Neural cell (in vitro differentiated cells): ENCODE measurements at regions not wholly inside any gene's neighbourhood (a gene's known extent, or its start where the extent isn't known, plus 50 kb on each side); places are given as distances from the start of the nearest gene placed in this dataset.

ENCODE experiments used
- EP300 ChIP-seq: fragments of 450-650 bp; conservative IDR thresholded peaks from 2 replicates; pipeline ENCODE4 v1.6.1; 2014; ENCODE audit warnings: antibody characterized with exemption, mild to moderate bottlenecking, moderate library complexity; ENCODE audit not compliant: poor library complexity, severe bottlenecking
- MXI1 ChIP-seq: fragments of 450-650 bp; conservative IDR thresholded peaks from 2 replicates; pipeline ENCODE4 v1.6.1; 2014; ENCODE audit warnings: antibody characterized with exemption, mild to moderate bottlenecking; ENCODE audit not compliant: poor library complexity, severe bottlenecking
- POLR2AphosphoS5 ChIP-seq: IDR thresholded peaks from 2 replicates; pipeline ENCODE4 v1.6.1; 2012
- TF ChIP-seq, protein P1 (sequence below): fragments of 450-650 bp; IDR thresholded peaks from 2 replicates; pipeline ENCODE4 v1.5.1; 2014; ENCODE audit warnings: antibody characterized with exemption, mild to moderate bottlenecking, moderate library complexity; ENCODE audit not compliant: poor library complexity, severe bottlenecking

DNA sequence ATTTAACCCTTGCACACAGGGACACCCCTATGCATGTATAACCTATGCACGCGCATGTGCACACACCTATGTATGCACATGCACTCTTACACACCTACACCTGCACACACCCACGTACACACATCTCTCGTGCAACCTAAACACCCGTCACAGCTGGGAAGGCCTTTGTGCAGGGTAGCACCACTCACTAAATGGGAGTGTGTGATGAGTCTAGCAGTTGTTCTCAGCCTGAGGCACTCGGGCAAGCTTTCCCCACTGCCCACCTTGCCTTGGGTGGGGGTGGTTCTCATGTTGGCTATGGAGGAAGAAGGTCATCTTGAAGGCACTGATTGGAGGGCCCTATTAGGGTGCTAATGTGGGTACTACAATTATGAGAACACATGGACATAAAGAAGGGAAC lies 85.8 kb downstream of the DLL1 start:
- TF ChIP-seq, protein P1, sequence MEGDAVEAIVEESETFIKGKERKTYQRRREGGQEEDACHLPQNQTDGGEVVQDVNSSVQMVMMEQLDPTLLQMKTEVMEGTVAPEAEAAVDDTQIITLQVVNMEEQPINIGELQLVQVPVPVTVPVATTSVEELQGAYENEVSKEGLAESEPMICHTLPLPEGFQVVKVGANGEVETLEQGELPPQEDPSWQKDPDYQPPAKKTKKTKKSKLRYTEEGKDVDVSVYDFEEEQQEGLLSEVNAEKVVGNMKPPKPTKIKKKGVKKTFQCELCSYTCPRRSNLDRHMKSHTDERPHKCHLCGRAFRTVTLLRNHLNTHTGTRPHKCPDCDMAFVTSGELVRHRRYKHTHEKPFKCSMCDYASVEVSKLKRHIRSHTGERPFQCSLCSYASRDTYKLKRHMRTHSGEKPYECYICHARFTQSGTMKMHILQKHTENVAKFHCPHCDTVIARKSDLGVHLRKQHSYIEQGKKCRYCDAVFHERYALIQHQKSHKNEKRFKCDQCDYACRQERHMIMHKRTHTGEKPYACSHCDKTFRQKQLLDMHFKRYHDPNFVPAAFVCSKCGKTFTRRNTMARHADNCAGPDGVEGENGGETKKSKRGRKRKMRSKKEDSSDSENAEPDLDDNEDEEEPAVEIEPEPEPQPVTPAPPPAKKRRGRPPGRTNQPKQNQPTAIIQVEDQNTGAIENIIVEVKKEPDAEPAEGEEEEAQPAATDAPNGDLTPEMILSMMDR, result no peak
- TF ChIP-seq MXI1 (no peak), POLR2AphosphoS5 (no peak), EP300 (no peak)
